K562 (cell line): ENCODE measurements at regions not wholly inside any gene's neighbourhood (a gene's known extent, or its start where the extent isn't known, plus 50 kb on each side); places are given as distances from the start of the nearest gene placed in this dataset.

Experiments used
- PHF21A ChIP-seq: fragments of 450-650 bp; IDR thresholded peaks from 2 replicates; pipeline ENCODE4 v1.6.1; 2017; ENCODE audit warnings: low read depth, borderline replicate concordance
- POLR2A ChIP-seq: fragments of 450-650 bp; conservative IDR thresholded peaks from 2 replicates; pipeline ENCODE4 v1.6.1; 2016
- PYGO2 ChIP-seq: fragments of 450-650 bp; IDR thresholded peaks from 2 replicates; pipeline ENCODE4 v1.6.1; 2016; ENCODE audit warnings: mild to moderate bottlenecking, missing genetic modification characterization, moderate library complexity, missing compliant biosample characterization
- ZNF121 ChIP-seq: sonication (generic); formaldehyde crosslinking; conservative IDR thresholded peaks from 2 replicates; pipeline ENCODE4 v1.8.0; 2022; ENCODE audit warnings: missing genetic modification reagents
- ZSCAN29 ChIP-seq: fragments of 450-650 bp; IDR thresholded peaks from 2 replicates; pipeline ENCODE4 v1.6.1; 2017
- TF ChIP-seq, protein P1 (sequence below): fragments of 250-450 bp; sonication (Bioruptor Pico); IDR thresholded peaks from 2 replicates; pipeline ENCODE4 v1.4.0; 2020; ENCODE audit warnings: borderline replicate concordance
- TF ChIP-seq, protein P2 (sequence below): sonication (generic); formaldehyde crosslinking; IDR thresholded peaks from 2 replicates; pipeline ENCODE4 v1.8.0; 2022; ENCODE audit warnings: mild to moderate bottlenecking, missing genetic modification reagents, borderline replicate concordance
- TF ChIP-seq, protein P3 (sequence below), 3 experiments: IDR thresholded peaks in 2 of 3; conservative IDR thresholded peaks in 1 of 3; 2 replicates each; pipeline ENCODE4 v1.5.1; 2011 to 2012; ENCODE audit warnings: low read length in 3 of 3, mild to moderate bottlenecking in 3 of 3, control low read depth in 2 of 3, improper control_type of control experiment in 1 of 3, inconsistent platforms in 1 of 3, low read depth in 1 of 3, mixed read lengths in 1 of 3, moderate library complexity in 1 of 3; ENCODE audit not compliant: insufficient read depth in 2 of 3
- TF ChIP-seq, protein P4 (sequence below): sonication (generic); formaldehyde crosslinking; IDR thresholded peaks from 2 replicates; pipeline ENCODE4 v1.5.0; 2020; ENCODE audit warnings: missing genetic modification reagents
- TF ChIP-seq, protein P5 (sequence below): IDR thresholded peaks from 3 replicates; pipeline ENCODE4 v1.6.1; 2011; ENCODE audit warnings: borderline replicate concordance, mild to moderate bottlenecking, moderate library complexity; ENCODE audit not compliant: insufficient read length; ENCODE audit errors: extremely low read depth
- TF ChIP-seq, protein P6 (sequence below): fragments of 250-450 bp; sonication (Bioruptor Pico); IDR thresholded peaks from 2 replicates; pipeline ENCODE4 v1.8.0; 2021; ENCODE audit warnings: moderate library complexity, mild to moderate bottlenecking, inconsistent platforms

DNA sequence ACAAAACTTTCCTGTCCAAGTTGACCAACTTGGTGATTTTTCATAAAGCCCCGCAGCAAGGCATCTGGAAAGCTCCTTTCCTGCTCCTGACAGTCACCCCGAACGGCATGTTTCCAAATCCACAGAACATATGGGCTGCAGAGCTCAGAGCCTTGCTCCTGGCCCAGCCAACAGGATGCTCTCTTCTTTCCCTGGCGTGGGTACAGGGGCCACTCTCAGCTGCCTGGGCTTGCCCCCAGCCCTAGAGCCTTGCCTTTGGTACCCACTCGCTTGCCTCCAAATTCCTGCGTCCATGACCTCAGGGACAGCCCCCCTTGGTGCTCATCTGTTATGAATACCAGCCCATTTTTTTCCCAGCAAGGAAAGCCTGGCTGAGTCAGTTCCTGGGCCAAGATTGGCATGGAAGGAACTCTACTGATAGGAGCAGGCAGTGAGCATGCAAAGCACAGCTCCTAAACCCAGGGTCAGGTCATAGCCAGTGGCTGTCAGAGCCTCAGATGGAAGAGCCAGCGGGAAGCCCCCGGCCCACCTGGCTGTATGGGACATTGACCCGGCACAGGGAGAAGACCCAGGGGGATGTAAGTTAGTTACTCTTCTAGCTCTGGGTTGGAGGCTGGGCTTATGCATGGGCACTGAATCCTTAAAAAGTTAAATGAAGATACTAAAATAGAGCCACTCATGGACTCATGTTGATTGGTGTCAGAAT, 105.3 kb upstream of the RTL1 start:
- no peak for TF ChIP-seq ZSCAN29
- TF ChIP-seq, protein P1, sequence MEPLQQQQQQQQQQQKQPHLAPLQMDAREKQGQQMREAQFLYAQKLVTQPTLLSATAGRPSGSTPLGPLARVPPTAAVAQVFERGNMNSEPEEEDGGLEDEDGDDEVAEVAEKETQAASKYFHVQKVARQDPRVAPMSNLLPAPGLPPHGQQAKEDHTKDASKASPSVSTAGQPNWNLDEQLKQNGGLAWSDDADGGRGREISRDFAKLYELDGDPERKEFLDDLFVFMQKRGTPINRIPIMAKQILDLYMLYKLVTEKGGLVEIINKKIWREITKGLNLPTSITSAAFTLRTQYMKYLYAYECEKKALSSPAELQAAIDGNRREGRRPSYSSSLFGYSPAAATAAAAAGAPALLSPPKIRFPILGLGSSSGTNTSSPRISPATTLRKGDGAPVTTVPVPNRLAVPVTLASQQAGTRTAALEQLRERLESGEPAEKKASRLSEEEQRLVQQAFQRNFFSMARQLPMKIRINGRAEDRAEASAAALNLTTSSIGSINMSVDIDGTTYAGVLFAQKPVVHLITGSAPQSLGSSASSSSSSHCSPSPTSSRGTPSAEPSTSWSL (CRISPR knock-in tag): no peak
- TF ChIP-seq, protein P2, sequence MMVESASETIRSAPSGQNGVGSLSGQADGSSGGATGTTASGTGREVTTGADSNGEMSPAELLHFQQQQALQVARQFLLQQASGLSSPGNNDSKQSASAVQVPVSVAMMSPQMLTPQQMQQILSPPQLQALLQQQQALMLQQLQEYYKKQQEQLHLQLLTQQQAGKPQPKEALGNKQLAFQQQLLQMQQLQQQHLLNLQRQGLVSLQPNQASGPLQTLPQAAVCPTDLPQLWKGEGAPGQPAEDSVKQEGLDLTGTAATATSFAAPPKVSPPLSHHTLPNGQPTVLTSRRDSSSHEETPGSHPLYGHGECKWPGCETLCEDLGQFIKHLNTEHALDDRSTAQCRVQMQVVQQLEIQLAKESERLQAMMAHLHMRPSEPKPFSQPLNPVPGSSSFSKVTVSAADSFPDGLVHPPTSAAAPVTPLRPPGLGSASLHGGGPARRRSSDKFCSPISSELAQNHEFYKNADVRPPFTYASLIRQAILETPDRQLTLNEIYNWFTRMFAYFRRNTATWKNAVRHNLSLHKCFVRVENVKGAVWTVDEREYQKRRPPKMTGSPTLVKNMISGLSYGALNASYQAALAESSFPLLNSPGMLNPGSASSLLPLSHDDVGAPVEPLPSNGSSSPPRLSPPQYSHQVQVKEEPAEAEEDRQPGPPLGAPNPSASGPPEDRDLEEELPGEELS (CRISPR knock-in tag): no peak
- TF ChIP-seq ZNF121 (CRISPR knock-in tag): no peak
- TF ChIP-seq, protein P3, sequence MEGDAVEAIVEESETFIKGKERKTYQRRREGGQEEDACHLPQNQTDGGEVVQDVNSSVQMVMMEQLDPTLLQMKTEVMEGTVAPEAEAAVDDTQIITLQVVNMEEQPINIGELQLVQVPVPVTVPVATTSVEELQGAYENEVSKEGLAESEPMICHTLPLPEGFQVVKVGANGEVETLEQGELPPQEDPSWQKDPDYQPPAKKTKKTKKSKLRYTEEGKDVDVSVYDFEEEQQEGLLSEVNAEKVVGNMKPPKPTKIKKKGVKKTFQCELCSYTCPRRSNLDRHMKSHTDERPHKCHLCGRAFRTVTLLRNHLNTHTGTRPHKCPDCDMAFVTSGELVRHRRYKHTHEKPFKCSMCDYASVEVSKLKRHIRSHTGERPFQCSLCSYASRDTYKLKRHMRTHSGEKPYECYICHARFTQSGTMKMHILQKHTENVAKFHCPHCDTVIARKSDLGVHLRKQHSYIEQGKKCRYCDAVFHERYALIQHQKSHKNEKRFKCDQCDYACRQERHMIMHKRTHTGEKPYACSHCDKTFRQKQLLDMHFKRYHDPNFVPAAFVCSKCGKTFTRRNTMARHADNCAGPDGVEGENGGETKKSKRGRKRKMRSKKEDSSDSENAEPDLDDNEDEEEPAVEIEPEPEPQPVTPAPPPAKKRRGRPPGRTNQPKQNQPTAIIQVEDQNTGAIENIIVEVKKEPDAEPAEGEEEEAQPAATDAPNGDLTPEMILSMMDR (IDR thresholded peaks at IDR 0.05 in 2 of 3, conservative IDR thresholded peaks at IDR 0.05 in 1 of 3; ENCODE audit: insufficient read depth in 2 of 3, low read depth in 1 of 3, low read length in 3 of 3): no peak
- TF ChIP-seq, protein P4, sequence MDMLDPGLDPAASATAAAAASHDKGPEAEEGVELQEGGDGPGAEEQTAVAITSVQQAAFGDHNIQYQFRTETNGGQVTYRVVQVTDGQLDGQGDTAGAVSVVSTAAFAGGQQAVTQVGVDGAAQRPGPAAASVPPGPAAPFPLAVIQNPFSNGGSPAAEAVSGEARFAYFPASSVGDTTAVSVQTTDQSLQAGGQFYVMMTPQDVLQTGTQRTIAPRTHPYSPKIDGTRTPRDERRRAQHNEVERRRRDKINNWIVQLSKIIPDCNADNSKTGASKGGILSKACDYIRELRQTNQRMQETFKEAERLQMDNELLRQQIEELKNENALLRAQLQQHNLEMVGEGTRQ (CRISPR knock-in tag): no peak
- no peak for TF ChIP-seq POLR2A
- TF ChIP-seq PYGO2: no peak
- TF ChIP-seq, protein P5, sequence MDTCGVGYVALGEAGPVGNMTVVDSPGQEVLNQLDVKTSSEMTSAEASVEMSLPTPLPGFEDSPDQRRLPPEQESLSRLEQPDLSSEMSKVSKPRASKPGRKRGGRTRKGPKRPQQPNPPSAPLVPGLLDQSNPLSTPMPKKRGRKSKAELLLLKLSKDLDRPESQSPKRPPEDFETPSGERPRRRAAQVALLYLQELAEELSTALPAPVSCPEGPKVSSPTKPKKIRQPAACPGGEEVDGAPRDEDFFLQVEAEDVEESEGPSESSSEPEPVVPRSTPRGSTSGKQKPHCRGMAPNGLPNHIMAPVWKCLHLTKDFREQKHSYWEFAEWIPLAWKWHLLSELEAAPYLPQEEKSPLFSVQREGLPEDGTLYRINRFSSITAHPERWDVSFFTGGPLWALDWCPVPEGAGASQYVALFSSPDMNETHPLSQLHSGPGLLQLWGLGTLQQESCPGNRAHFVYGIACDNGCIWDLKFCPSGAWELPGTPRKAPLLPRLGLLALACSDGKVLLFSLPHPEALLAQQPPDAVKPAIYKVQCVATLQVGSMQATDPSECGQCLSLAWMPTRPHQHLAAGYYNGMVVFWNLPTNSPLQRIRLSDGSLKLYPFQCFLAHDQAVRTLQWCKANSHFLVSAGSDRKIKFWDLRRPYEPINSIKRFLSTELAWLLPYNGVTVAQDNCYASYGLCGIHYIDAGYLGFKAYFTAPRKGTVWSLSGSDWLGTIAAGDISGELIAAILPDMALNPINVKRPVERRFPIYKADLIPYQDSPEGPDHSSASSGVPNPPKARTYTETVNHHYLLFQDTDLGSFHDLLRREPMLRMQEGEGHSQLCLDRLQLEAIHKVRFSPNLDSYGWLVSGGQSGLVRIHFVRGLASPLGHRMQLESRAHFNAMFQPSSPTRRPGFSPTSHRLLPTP: no peak
- no peak for TF ChIP-seq PHF21A
- TF ChIP-seq, protein P6, sequence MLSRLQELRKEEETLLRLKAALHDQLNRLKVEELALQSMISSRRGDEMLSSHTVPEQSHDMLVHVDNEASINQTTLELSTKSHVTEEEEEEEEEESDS: no peak
